Adrenal gland (tissue), 5 donors: ENCODE measurements at regions not wholly inside any gene's neighbourhood (a gene's known extent, or its start where the extent isn't known, plus 50 kb on each side); places are given as distances from the start of the nearest gene placed in this dataset.

Experiments
- POLR2A ChIP-seq, 2 donors: fragments of 450-650 bp; IDR thresholded peaks; one replicate each; pipeline ENCODE4 v1.6.1; 2017; ENCODE audit warnings: antibody characterized with exemption in 2 of 2, mild to moderate bottlenecking in 2 of 2, moderate library complexity in 1 of 2
- TF ChIP-seq, protein P1 (sequence below), 6 experiments: fragments of 450-650 bp in 4 of 6; fragments of 200-600 bp in 2 of 6; sonication (generic) in 1 of 6; IDR thresholded peaks; 1 replicate in 5 of 6; 2 replicates in 1 of 6; pipeline versions ENCODE4 v1.5.1 to v1.8.0; 2016 to 2021; ENCODE audit warnings: antibody characterized with exemption in 6 of 6, mild to moderate bottlenecking in 2 of 6, moderate library complexity in 1 of 6
- donor health status: DM: no; HTN: no; CAD: no.

GRCh38 chr4:141352909-141353525 is 132.3 kb downstream of the ZNF330 start:
- TF ChIP-seq, protein P1, sequence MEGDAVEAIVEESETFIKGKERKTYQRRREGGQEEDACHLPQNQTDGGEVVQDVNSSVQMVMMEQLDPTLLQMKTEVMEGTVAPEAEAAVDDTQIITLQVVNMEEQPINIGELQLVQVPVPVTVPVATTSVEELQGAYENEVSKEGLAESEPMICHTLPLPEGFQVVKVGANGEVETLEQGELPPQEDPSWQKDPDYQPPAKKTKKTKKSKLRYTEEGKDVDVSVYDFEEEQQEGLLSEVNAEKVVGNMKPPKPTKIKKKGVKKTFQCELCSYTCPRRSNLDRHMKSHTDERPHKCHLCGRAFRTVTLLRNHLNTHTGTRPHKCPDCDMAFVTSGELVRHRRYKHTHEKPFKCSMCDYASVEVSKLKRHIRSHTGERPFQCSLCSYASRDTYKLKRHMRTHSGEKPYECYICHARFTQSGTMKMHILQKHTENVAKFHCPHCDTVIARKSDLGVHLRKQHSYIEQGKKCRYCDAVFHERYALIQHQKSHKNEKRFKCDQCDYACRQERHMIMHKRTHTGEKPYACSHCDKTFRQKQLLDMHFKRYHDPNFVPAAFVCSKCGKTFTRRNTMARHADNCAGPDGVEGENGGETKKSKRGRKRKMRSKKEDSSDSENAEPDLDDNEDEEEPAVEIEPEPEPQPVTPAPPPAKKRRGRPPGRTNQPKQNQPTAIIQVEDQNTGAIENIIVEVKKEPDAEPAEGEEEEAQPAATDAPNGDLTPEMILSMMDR (IDR thresholded peaks at IDR 0.05): no peak
- no peak for TF ChIP-seq POLR2A (IDR thresholded peaks at IDR 0.05)
